IMR-90 (cell line): ENCODE measurements at regions not wholly inside any gene's neighbourhood (a gene's known extent, or its start where the extent isn't known, plus 50 kb on each side); places are given as distances from the start of the nearest gene placed in this dataset.

ENCODE experiments used
- ATAC-seq: fragments of 200-7000 bp; cut with Tn5 transposase; 2 replicates; pipeline ENCODE4 v1.9.1; 2020; ENCODE audit warnings: low read depth, mild to moderate bottlenecking, moderate library complexity
- BruUV-seq: library from RNA; stranded (reverse); fragments of 400-500 nt; replicated peaks from 2 replicates; lab custom pipeline; 2021; lab: Mats Ljungman, UMichigan
- CTCF ChIA-PET: fragments of 300-600 bp; formaldehyde crosslinking; extraction: SDS; loops from one replicate; lab custom pipeline; 2021; ENCODE audit warnings: antibody characterized with exemption; lab: Yijun Ruan, JAX
- POLR2A ChIA-PET: fragments of 300-600 bp; sonication (Branson Sonifier 250); formaldehyde crosslinking; loops from one replicate; lab custom pipeline; 2022; ENCODE audit warnings: antibody characterized with exemption; ENCODE audit not compliant: unreplicated experiment; lab: Charles Lee
- DNase-seq: peaks from one replicate; pipeline ENCODE4 v3.0.0; 2013
- H2AFZ ChIP-seq: replicated peaks from 2 replicates; pipeline ENCODE3; 2013; ENCODE audit warnings: low read length, mild to moderate bottlenecking; ENCODE audit not compliant: poor library complexity
- H2AK5ac ChIP-seq: 2 replicates; pipeline ENCODE4 v1.6.1; 2013; ENCODE audit warnings: low read depth, low read length, inconsistent platforms
- H2AK9ac ChIP-seq: replicated peaks from 2 replicates; pipeline ENCODE3; 2013; ENCODE audit warnings: mild to moderate bottlenecking, low read depth, low read length, moderate library complexity; ENCODE audit not compliant: poor library complexity
- H2BK120ac ChIP-seq: 2 replicates; pipeline ENCODE4 v1.6.1; 2013; ENCODE audit warnings: low read depth, low read length, inconsistent platforms
- H2BK15ac ChIP-seq: 3 replicates; pipeline ENCODE4 v1.6.1; 2013; ENCODE audit warnings: low read depth, low read length, inconsistent platforms
- H2BK20ac ChIP-seq: 2 replicates; pipeline ENCODE4 v1.6.1; 2013; ENCODE audit warnings: low read depth, mild to moderate bottlenecking, inconsistent platforms, low read length, moderate library complexity
- H2BK5ac ChIP-seq: 2 replicates; pipeline ENCODE4 v1.6.1; 2013; ENCODE audit warnings: mild to moderate bottlenecking, low read depth, low read length, inconsistent platforms; ENCODE audit not compliant: poor library complexity, severe bottlenecking
- H3K14ac ChIP-seq: replicated peaks from 2 replicates; pipeline ENCODE4 v1.6.1; 2013; ENCODE audit warnings: low read depth, low read length, inconsistent platforms
- H3K18ac ChIP-seq: 2 replicates; pipeline ENCODE4 v1.6.1; 2013; ENCODE audit warnings: low read depth, low read length, control low read depth
- H3K23ac ChIP-seq: 2 replicates; pipeline ENCODE4 v1.6.1; 2013; ENCODE audit warnings: low read depth, low read length, inconsistent platforms
- H3K27ac ChIP-seq: 2 replicates; pipeline ENCODE4 v1.5.1; 2013; ENCODE audit warnings: mild to moderate bottlenecking, control low read depth, low read length; ENCODE audit not compliant: insufficient read depth
- H3K27me3 ChIP-seq: 2 replicates; pipeline ENCODE4 v1.6.1; 2013; ENCODE audit warnings: low read length; ENCODE audit not compliant: control insufficient read depth, insufficient read depth
- H3K36me3 ChIP-seq: 2 replicates; pipeline ENCODE4 v1.6.1; 2013; ENCODE audit warnings: low read length, mixed read lengths; ENCODE audit not compliant: control insufficient read depth, insufficient read depth
- H3K4ac ChIP-seq: 2 replicates; pipeline ENCODE4 v1.6.1; 2013; ENCODE audit warnings: low read depth, low read length, inconsistent platforms
- H3K4me1 ChIP-seq: 2 replicates; pipeline ENCODE4 v1.6.1; 2013; ENCODE audit warnings: low read length, mixed read lengths; ENCODE audit not compliant: control insufficient read depth, insufficient read depth
- H3K4me2 ChIP-seq: 2 replicates; pipeline ENCODE4 v1.6.1; 2013; ENCODE audit warnings: low read depth, mild to moderate bottlenecking, control low read depth, low read length, moderate library complexity
- H3K4me3 ChIP-seq: 2 replicates; pipeline ENCODE4 v1.5.1; 2013; ENCODE audit warnings: low read depth, mild to moderate bottlenecking, control low read depth, low read length, moderate library complexity; ENCODE audit not compliant: insufficient read depth
- H3K56ac ChIP-seq: 2 replicates; pipeline ENCODE4 v1.6.1; 2013; ENCODE audit warnings: low read length, inconsistent platforms; ENCODE audit not compliant: insufficient read depth; ENCODE audit errors: extremely low read depth
- H3K79me1 ChIP-seq, 2 experiments: 2 replicates each; pipeline ENCODE4 v1.6.1; 2013; ENCODE audit warnings: low read length in 2 of 2, inconsistent platforms in 1 of 2, low read depth in 1 of 2
- H3K9ac ChIP-seq: 2 replicates; pipeline ENCODE4 v1.6.1; 2013; ENCODE audit warnings: low read depth, low read length, control low read depth
- H3K9me1 ChIP-seq: 2 replicates; pipeline ENCODE4 v1.6.1; 2013; ENCODE audit warnings: low read length, inconsistent platforms; ENCODE audit not compliant: insufficient read depth
- H3K9me3 ChIP-seq: 2 replicates; pipeline ENCODE4 v1.6.1; 2013; ENCODE audit warnings: low read length; ENCODE audit not compliant: control insufficient read depth, insufficient read depth
- H4K20me1 ChIP-seq: 2 replicates; pipeline ENCODE4 v1.6.1; 2013; ENCODE audit warnings: low read length, inconsistent platforms; ENCODE audit not compliant: insufficient read depth
- H4K5ac ChIP-seq: 2 replicates; pipeline ENCODE4 v1.6.1; 2013; ENCODE audit warnings: mild to moderate bottlenecking, low read depth, low read length, control low read depth
- H4K8ac ChIP-seq, 2 experiments: 2 replicates each; pipeline ENCODE4 v1.6.1; 2013; ENCODE audit warnings: low read depth in 2 of 2, low read length in 2 of 2, control low read depth in 1 of 2, inconsistent platforms in 1 of 2
- H4K91ac ChIP-seq: 2 replicates; pipeline ENCODE4 v1.6.1; 2013; ENCODE audit warnings: low read depth, low read length, inconsistent platforms; ENCODE audit not compliant: insufficient read depth
- CEBPB ChIP-seq: IDR thresholded peaks from 2 replicates; pipeline ENCODE4 v1.6.1; 2012; ENCODE audit warnings: low read depth, low read length, improper control_type of control experiment
- CHD1 ChIP-seq: IDR thresholded peaks from 2 replicates; pipeline ENCODE4 v1.6.1; 2012; ENCODE audit warnings: low read depth, low read length, improper control_type of control experiment
- MAZ ChIP-seq: IDR thresholded peaks from 2 replicates; pipeline ENCODE4 v1.6.1; 2012; ENCODE audit warnings: low read depth, mild to moderate bottlenecking, low read length, improper control_type of control experiment, moderate library complexity, borderline replicate concordance
- MXI1 ChIP-seq: IDR thresholded peaks from 2 replicates; pipeline ENCODE4 v1.6.1; 2012; ENCODE audit warnings: low read depth, mild to moderate bottlenecking, low read length, moderate library complexity, borderline replicate concordance
- NFE2L2 ChIP-seq: fragments of 150-350 bp; IDR thresholded peaks from 2 replicates; pipeline ENCODE4 v1.6.1; 2016; ENCODE audit warnings: low read depth, mild to moderate bottlenecking, low read length
- POLR2A ChIP-seq: IDR thresholded peaks from 2 replicates; pipeline ENCODE4 v1.6.1; 2012; ENCODE audit warnings: mild to moderate bottlenecking, low read depth, low read length
- RAD21 ChIP-seq: IDR thresholded peaks from 2 replicates; pipeline ENCODE4 v1.6.1; 2012; ENCODE audit warnings: low read length, improper control_type of control experiment
- SMC3 ChIP-seq: fragments of 150-350 bp; IDR thresholded peaks from 2 replicates; pipeline ENCODE4 v1.6.1; 2016; ENCODE audit warnings: low read depth, mild to moderate bottlenecking, antibody characterized with exemption, low read length, moderate library complexity
- WGBS, 2 experiments: methylation state at CpG; one replicate each; pipeline versions ENCODE4 v1.1.5 to v1.1.7; 2013; ENCODE audit warnings: missing lambda C conversion rate in 2 of 2; ENCODE audit not compliant: insufficient read length in 1 of 2; ENCODE audit errors: extremely low coverage in 2 of 2; 5-methylcytosine and 5-hydroxymethylcytosine counted together
- dilution Hi-C: fragments of 300-500 bp; cut with HindIII; formaldehyde crosslinking; loops from one replicate; pipeline ENCODE4 v1.14.3; 2018; ENCODE audit warnings: low sequenced_read_pairs; ENCODE audit not compliant: unreplicated experiment
- in situ Hi-C: fragments of 300-500 bp; cut with MboI; formaldehyde crosslinking; loops from 3 replicates; pipeline ENCODE4 v1.14.3; 2019; ENCODE audit warnings: low sequenced_read_pairs, inconsistent platforms, mixed read lengths
- intact Hi-C: fragments of 100-400 bp; cut with micrococcal nuclease; formaldehyde crosslinking; loops from 2 replicates; pipeline ENCODE4 v1.10.0; 2022
- TF ChIP-seq, protein P1 (sequence below): fragments of 150-350 bp; IDR thresholded peaks from 2 replicates; pipeline ENCODE4 v1.6.1; 2017; ENCODE audit warnings: mild to moderate bottlenecking, antibody characterized with exemption, low read length, low read depth
- TF ChIP-seq, protein P2 (sequence below): fragments of 150-350 bp; IDR thresholded peaks from 2 replicates; pipeline ENCODE4 v1.6.1; 2016; ENCODE audit warnings: low read depth, mild to moderate bottlenecking, low read length, moderate library complexity, borderline replicate concordance
- TF ChIP-seq, protein P3 (sequence below): conservative IDR thresholded peaks from 2 replicates; pipeline ENCODE4 v1.5.1; 2012; ENCODE audit warnings: mild to moderate bottlenecking, low read depth, low read length, improper control_type of control experiment

DNA sequence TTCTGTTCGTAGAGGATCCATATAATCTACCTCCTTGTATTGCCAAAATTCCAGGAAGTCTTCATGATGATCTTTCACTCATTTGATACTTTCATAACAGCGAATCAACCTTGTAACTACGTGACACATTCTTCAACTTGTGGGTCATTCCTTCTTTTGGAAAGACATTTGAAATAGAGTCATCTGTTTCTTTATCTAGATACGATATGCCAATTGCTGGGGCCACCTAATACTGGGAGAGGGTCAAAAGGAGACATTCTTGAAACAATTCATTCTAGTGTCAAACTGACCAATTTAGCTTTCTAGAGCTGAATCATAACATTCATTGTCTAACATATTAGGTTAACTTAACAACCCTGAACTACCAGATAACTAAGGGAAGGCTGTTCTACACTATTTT lies 62.9 kb upstream of the SMAD1 start:
- no peak overlapping the region for H3K56ac ChIP-seq
- no peak overlapping the region for H4K91ac ChIP-seq
- in situ Hi-C loops, result no loop called here
- no peak overlapping the region for H3K9ac ChIP-seq
- no peak for TF ChIP-seq CEBPB
- no peak for TF ChIP-seq MXI1
- TF ChIP-seq, protein P1, sequence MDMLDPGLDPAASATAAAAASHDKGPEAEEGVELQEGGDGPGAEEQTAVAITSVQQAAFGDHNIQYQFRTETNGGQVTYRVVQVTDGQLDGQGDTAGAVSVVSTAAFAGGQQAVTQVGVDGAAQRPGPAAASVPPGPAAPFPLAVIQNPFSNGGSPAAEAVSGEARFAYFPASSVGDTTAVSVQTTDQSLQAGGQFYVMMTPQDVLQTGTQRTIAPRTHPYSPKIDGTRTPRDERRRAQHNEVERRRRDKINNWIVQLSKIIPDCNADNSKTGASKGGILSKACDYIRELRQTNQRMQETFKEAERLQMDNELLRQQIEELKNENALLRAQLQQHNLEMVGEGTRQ, result no peak
- TF ChIP-seq, protein P2, sequence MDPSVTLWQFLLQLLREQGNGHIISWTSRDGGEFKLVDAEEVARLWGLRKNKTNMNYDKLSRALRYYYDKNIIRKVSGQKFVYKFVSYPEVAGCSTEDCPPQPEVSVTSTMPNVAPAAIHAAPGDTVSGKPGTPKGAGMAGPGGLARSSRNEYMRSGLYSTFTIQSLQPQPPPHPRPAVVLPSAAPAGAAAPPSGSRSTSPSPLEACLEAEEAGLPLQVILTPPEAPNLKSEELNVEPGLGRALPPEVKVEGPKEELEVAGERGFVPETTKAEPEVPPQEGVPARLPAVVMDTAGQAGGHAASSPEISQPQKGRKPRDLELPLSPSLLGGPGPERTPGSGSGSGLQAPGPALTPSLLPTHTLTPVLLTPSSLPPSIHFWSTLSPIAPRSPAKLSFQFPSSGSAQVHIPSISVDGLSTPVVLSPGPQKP, result no peak
- TF ChIP-seq POLR2A, result no peak
- TF ChIP-seq CHD1, result no peak
- no peak for TF ChIP-seq RAD21
- TF ChIP-seq, protein P3, sequence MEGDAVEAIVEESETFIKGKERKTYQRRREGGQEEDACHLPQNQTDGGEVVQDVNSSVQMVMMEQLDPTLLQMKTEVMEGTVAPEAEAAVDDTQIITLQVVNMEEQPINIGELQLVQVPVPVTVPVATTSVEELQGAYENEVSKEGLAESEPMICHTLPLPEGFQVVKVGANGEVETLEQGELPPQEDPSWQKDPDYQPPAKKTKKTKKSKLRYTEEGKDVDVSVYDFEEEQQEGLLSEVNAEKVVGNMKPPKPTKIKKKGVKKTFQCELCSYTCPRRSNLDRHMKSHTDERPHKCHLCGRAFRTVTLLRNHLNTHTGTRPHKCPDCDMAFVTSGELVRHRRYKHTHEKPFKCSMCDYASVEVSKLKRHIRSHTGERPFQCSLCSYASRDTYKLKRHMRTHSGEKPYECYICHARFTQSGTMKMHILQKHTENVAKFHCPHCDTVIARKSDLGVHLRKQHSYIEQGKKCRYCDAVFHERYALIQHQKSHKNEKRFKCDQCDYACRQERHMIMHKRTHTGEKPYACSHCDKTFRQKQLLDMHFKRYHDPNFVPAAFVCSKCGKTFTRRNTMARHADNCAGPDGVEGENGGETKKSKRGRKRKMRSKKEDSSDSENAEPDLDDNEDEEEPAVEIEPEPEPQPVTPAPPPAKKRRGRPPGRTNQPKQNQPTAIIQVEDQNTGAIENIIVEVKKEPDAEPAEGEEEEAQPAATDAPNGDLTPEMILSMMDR, result no peak
- no peak for TF ChIP-seq SMC3
- TF ChIP-seq MAZ, result no peak
- TF ChIP-seq NFE2L2, result no peak
- no peak overlapping the region for H3K4me3 ChIP-seq
- ChIA-PET POLR2A (no interaction called here), CTCF (no interaction called here)
- H3K18ac ChIP-seq, result no peak overlapping the region
- intact Hi-C loops, result no loop called here
- no peak overlapping the region for H3K14ac ChIP-seq
- no peaks in the 10 kb centered on the region for H3K9me1 ChIP-seq
- H4K20me1 ChIP-seq, result no peaks in the 10 kb centered on the region
- DNase-seq (no peak), ATAC-seq (no peak)
- no peak overlapping the region for H2BK20ac ChIP-seq
- no peak overlapping the region for H2BK15ac ChIP-seq
- no peaks in the 10 kb centered on the region for H3K79me1 ChIP-seq
- no peak overlapping the region for H2AFZ ChIP-seq
- no TSS peak for BruUV-seq
- H3K4me2 ChIP-seq, result no peak overlapping the region
- H3K23ac ChIP-seq, result no peak overlapping the region
- no peak overlapping the region for H3K27ac ChIP-seq
- H3K9me3 ChIP-seq, result no peaks in the 10 kb centered on the region
- no peaks in the 10 kb centered on the region for H3K36me3 ChIP-seq
- dilution Hi-C loops, result no loop called here
- H3K27me3 ChIP-seq, result no peaks in the 10 kb centered on the region
- H3K4ac ChIP-seq, result no peak overlapping the region
- no peak overlapping the region for H4K8ac ChIP-seq
- no peak overlapping the region for H2BK120ac ChIP-seq
- WGBS, 2 experiments, result no CpG with 5 or more reads among the region's 4 CpGs
- H2AK9ac ChIP-seq, result no peak overlapping the region
- no peaks in the 10 kb centered on the region for H3K4me1 ChIP-seq
- H2AK5ac ChIP-seq, result no peak overlapping the region
- no peak overlapping the region for H2BK5ac ChIP-seq
- H4K5ac ChIP-seq, result no peak overlapping the region
